SU-DHL-6 (cell line): ENCODE measurements at regions not wholly inside any gene's neighbourhood (a gene's known extent, or its start where the extent isn't known, plus 50 kb on each side); places are given as distances from the start of the nearest gene placed in this dataset.

Experiments used
- H2AFZ ChIP-seq: fragments of 200-600 bp; sonication (generic); 2 replicates; pipeline ENCODE4 v1.6.1; 2014; ENCODE audit warnings: low read depth, mild to moderate bottlenecking, moderate library complexity, mixed read lengths, antibody characterized with exemption, low read length; ENCODE audit not compliant: severe bottlenecking
- H3F3A ChIP-seq: fragments of 200-600 bp; shearing (Covaris generic); 2 replicates; pipeline ENCODE4 v1.6.0; 2016; ENCODE audit warnings: antibody characterized with exemption, mild to moderate bottlenecking; ENCODE audit not compliant: insufficient read depth
- H3K27ac ChIP-seq: fragments of 200-600 bp; sonication (generic); 2 replicates; pipeline ENCODE4 v1.5.1; 2016; ENCODE audit warnings: low read depth, mild to moderate bottlenecking, low read length, moderate library complexity, mixed read lengths
- H3K27me3 ChIP-seq: fragments of 200-600 bp; sonication (generic), shearing (Covaris generic); 2 replicates; pipeline ENCODE4 v1.6.0; 2014; ENCODE audit warnings: mild to moderate bottlenecking, low read length
- H3K36me3 ChIP-seq: fragments of 200-600 bp; sonication (generic); 2 replicates; pipeline ENCODE4 v1.6.1; 2014; ENCODE audit warnings: mild to moderate bottlenecking, low read length, mixed read lengths
- H3K4me2 ChIP-seq: fragments of 300-600, 200-600 bp; shearing (Covaris generic), sonication (generic); 2 replicates; pipeline ENCODE4 v1.6.0; 2014; ENCODE audit warnings: low read length, low read depth, mild to moderate bottlenecking; ENCODE audit not compliant: poor library complexity, severe bottlenecking
- H3K4me3 ChIP-seq: fragments of 200-600 bp; sonication (generic); 2 replicates; pipeline ENCODE4 v1.5.1; 2014; ENCODE audit warnings: antibody characterized with exemption, low read length, mild to moderate bottlenecking, mixed read lengths; ENCODE audit not compliant: insufficient read depth, poor library complexity, severe bottlenecking
- H3K79me2 ChIP-seq: fragments of 200-600 bp; sonication (generic); 2 replicates; pipeline ENCODE4 v1.6.1; 2014; ENCODE audit warnings: mild to moderate bottlenecking, low read length, moderate library complexity; ENCODE audit not compliant: insufficient read depth
- H3K9ac ChIP-seq: fragments of 200-600 bp; sonication (generic); 2 replicates; pipeline ENCODE4 v1.7.0; 2014; ENCODE audit warnings: mild to moderate bottlenecking, low read length
- H3K9me2 ChIP-seq: fragments of 200-600 bp; sonication (generic); replicated peaks from 2 replicates; pipeline ENCODE4 v1.6.1; 2014; ENCODE audit warnings: low read length; ENCODE audit not compliant: insufficient read depth
- H3K9me3 ChIP-seq: fragments of 200-600 bp; sonication (generic); 2 replicates; pipeline ENCODE4 v1.6.1; 2014; ENCODE audit warnings: low read length, mixed read lengths; ENCODE audit not compliant: insufficient read depth
- H4K20me1 ChIP-seq: fragments of 200-600 bp; sonication (generic); 2 replicates; pipeline ENCODE4 v1.6.1; 2014; ENCODE audit warnings: low read depth, mild to moderate bottlenecking, antibody characterized with exemption, low read length, moderate library complexity, mixed read lengths
- EZH2phosphoT487 ChIP-seq: fragments of 200-600 bp; sonication (generic), shearing (Covaris generic); conservative IDR thresholded peaks from 2 replicates; pipeline ENCODE4 v1.6.1; 2018; ENCODE audit warnings: mild to moderate bottlenecking, antibody characterized with exemption, low read length, moderate library complexity, mixed read lengths
- TF ChIP-seq, protein P1 (sequence below): fragments of 200-600 bp; sonication (generic); IDR thresholded peaks from one replicate; pipeline ENCODE4 v1.5.1; 2017; ENCODE audit warnings: antibody characterized with exemption, mild to moderate bottlenecking, low read length, moderate library complexity; ENCODE audit not compliant: insufficient read depth, poor library complexity, severe bottlenecking

DNA sequence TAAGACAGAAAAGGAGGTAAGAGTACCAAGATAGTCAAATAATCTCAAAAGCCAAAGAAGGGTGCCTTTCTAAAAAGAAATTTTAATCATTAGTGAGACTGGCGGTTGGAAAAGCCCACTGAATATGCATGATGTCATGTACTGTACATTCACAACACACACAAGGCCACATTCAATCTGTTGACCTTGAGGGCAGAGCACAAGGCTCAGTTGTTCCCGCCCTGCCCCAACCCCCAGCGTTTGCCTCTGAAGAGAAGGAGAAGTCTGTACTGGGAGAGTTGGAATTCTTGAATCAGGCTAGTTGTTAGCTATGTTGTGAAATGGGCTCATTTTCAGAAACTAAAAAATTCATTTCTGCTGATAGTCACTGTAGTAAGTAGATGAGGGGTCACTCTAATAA, 50.2 kb upstream of the NID2 start:
- H3K36me3 ChIP-seq: no peaks in the 10 kb centered on the region
- H2AFZ ChIP-seq: no peak overlapping the region
- H3K4me3 ChIP-seq: no peak overlapping the region
- no peak overlapping the region for H3K27ac ChIP-seq
- no peaks in the 10 kb centered on the region for H3K79me2 ChIP-seq
- no peak for TF ChIP-seq EZH2phosphoT487
- TF ChIP-seq, protein P1, sequence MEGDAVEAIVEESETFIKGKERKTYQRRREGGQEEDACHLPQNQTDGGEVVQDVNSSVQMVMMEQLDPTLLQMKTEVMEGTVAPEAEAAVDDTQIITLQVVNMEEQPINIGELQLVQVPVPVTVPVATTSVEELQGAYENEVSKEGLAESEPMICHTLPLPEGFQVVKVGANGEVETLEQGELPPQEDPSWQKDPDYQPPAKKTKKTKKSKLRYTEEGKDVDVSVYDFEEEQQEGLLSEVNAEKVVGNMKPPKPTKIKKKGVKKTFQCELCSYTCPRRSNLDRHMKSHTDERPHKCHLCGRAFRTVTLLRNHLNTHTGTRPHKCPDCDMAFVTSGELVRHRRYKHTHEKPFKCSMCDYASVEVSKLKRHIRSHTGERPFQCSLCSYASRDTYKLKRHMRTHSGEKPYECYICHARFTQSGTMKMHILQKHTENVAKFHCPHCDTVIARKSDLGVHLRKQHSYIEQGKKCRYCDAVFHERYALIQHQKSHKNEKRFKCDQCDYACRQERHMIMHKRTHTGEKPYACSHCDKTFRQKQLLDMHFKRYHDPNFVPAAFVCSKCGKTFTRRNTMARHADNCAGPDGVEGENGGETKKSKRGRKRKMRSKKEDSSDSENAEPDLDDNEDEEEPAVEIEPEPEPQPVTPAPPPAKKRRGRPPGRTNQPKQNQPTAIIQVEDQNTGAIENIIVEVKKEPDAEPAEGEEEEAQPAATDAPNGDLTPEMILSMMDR: no peak
- H3K9ac ChIP-seq: no peak overlapping the region
- H3K4me2 ChIP-seq: no peak overlapping the region
- no peaks in the 10 kb centered on the region for H3K27me3 ChIP-seq
- no peaks in the 10 kb centered on the region for H3K9me2 ChIP-seq
- H4K20me1 ChIP-seq: no peaks in the 10 kb centered on the region
- no peaks in the 10 kb centered on the region for H3K9me3 ChIP-seq
- no peaks in the 10 kb centered on the region for H3F3A ChIP-seq
